ENCODE measurements at regions not wholly inside any gene's neighbourhood (a gene's known extent, or its start where the extent isn't known, plus 50 kb on each side); places are given as distances from the start of the nearest gene placed in this dataset.
"Not testable (repeated sequence)": the region's sequence is repeated elsewhere in the genome, so short reads cannot be mapped to it uniquely, and the experiment has no call there.

DNA sequence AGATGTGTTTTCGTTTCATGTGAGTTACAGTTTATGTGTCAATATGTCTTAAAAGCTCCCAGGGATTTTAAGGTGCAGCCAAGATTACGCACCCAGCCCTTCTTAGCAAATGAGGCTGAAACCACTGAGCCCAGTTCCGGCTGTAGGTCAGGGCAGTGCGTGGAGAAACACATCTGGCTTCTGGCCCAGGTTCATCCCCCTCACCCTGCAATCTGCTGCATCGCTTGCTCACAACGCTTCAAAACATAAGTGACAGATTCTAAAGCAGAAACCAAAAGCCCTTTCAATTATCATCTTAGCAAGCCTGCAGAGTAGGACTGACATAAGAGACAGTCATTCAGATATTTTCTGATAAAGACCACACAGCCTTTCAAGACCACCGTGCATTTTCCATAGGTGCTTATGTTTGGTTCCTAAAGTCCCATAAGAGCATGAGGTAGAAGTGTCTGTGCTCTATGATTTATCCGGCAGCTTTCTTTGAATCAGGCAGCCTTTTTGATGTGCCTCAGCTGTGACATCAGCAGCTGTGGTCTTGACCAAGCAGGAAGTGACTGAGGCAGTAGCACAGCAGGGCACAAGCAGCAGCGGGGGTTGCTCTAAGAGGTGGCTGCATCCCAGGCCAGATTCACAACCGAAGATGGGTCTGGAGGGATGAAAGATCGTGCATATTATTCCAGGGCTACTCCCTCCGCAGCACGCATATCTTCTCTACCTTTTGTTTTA lies 72.1 kb upstream of the LYZL2 start:
- TF ChIP-seq, protein P1, sequence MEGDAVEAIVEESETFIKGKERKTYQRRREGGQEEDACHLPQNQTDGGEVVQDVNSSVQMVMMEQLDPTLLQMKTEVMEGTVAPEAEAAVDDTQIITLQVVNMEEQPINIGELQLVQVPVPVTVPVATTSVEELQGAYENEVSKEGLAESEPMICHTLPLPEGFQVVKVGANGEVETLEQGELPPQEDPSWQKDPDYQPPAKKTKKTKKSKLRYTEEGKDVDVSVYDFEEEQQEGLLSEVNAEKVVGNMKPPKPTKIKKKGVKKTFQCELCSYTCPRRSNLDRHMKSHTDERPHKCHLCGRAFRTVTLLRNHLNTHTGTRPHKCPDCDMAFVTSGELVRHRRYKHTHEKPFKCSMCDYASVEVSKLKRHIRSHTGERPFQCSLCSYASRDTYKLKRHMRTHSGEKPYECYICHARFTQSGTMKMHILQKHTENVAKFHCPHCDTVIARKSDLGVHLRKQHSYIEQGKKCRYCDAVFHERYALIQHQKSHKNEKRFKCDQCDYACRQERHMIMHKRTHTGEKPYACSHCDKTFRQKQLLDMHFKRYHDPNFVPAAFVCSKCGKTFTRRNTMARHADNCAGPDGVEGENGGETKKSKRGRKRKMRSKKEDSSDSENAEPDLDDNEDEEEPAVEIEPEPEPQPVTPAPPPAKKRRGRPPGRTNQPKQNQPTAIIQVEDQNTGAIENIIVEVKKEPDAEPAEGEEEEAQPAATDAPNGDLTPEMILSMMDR (conservative IDR thresholded peaks at IDR 0.05; ENCODE audit: low read depth), result no peak
- CTCF ChIA-PET, result no interaction called here
- no peak overlapping the region for H3K27ac ChIP-seq
- POLR2A ChIA-PET (ENCODE audit: low non-redundant PET), result no interaction called here
- no peak for DNase-seq (ENCODE audit: low spot score)

DNA sequence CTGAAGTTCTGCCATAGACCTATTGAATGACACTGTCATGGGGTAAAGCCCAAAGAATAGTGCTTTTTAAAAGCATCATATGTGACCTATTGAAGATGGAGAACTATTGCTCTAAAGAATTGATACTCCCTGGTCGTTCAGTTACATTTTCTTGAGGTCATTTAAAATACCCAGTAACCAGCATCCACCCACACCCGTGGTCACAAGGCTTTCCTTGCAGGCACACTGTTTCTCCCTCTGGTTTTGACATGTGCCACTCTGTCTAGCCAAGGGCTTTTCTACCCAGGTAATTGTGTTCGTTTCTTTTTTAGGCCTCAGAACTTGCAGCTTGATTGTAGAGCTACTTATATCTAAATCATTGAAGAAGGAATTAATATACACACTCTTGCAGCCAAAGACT lies 68.3 kb upstream of the LYZL2 start:
- ChIA-PET CTCF (no interaction called here), POLR2A (ENCODE audit: low non-redundant PET) (no interaction called here)
- no peak for DNase-seq (ENCODE audit: low spot score)
- TF ChIP-seq, protein P1 (conservative IDR thresholded peaks at IDR 0.05; ENCODE audit: low read depth), result no peak
- no peak overlapping the region for H3K27ac ChIP-seq

DNA sequence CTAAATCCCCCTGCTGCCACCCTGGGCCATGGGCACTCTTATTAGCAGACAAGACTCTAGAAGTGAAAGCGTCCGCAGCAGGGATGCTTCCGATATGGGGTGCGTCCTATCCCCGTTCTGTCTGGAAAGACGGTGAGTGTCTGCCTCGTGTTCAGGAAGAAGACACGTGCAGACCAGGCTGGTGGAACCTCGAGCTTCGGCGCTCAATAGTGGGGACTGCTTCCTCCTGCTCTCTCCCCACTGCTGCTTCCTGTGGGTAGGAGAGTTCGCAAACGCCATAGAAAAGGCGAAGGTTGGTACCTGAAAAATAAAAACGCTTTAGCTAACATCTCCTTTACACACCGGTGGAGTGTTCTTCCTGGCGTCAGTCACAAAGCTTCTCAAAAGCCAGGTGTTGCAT lies 67.7 kb upstream of the LYZL2 start:
- not testable (repeated sequence) for H3K27ac ChIP-seq

GRCh38 chr10:30696416-30697185 lies 67.0 kb upstream of the LYZL2 start:
- CTCF ChIA-PET, result interaction anchor here (0.5 to 1.2 kb wide), 3 partner anchors 9 to 811 kb away, joined by 3 read pairs; no protein-coding TSS in a partner anchor
- DNase-seq (ENCODE audit: low spot score); H3K27ac ChIP-seq; POLR2A ChIA-PET (ENCODE audit: low non-redundant PET): not testable (repeated sequence)

More for the DNA sequence above, 67.7 kb upstream of the LYZL2 start:
- POLR2A ChIA-PET (ENCODE audit: low non-redundant PET); DNase-seq (ENCODE audit: low spot score): not testable (repeated sequence)
- CTCF ChIA-PET, result interaction anchor here (1.2 kb wide), 1 partner anchor 10 kb away, joined by 3 read pairs; no protein-coding TSS in a partner anchor

DNA sequence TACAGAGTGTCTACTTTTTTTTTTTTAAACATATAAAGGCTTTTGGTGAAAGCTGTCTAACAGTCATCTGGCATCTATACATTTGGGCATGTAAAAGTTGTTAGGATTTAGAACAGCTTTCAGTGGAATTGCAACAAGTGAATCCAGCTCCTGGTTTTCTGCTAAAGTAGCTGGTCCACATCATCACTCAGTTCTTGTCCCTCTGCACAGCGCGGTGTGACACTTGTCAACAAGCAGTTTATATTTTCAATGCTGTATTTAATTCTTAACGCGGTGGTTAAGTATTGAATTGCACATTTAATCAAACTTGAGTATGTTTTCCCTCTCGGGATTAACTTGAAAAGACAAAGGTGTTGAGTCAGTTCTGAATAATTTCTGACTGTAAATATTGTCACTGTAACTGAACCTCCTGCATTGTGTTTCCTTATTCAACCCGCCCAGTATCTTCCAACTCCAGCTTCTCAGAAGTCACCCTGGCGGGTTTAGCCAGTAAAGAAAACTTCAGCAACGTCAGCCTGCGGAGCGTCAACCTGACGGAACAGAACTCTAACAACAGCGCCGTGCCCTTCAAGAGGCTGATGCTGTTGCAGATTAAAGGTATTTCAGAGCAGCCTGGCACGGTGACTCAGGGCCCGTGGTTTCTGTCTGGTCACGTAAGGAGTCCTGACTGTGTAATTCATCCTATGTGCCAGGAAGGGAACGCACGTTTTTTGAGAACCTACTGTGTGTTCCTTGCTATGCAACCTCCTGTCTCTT lies 66.1 kb upstream of the LYZL2 start:
- H3K27ac ChIP-seq; POLR2A ChIA-PET (ENCODE audit: low non-redundant PET): not testable (repeated sequence)
- peak; percentile 47 for DNase-seq (ENCODE audit: low spot score)
- CTCF ChIA-PET, result interaction anchor here (0.9 to 1.2 kb wide), 2 partner anchors 8 to 31 kb away, joined by 3 read pairs; no protein-coding TSS in a partner anchor

- TF ChIP-seq, protein P1 (conservative IDR thresholded peaks at IDR 0.05; ENCODE audit: low read depth), result no peak
- DNase-seq (ENCODE audit: low spot score), result no peak
- ChIA-PET POLR2A (ENCODE audit: low non-redundant PET) (no interaction called here), CTCF (interaction anchor here (0.7 kb wide), 1 partner anchor 306 kb away, joined by 4 read pairs; no protein-coding TSS in a partner anchor)
- no peak overlapping the region for H3K27ac ChIP-seq
Observed at GRCh38 chr10:30694518-30695228, 65.1 kb upstream of the LYZL2 start.

DNA sequence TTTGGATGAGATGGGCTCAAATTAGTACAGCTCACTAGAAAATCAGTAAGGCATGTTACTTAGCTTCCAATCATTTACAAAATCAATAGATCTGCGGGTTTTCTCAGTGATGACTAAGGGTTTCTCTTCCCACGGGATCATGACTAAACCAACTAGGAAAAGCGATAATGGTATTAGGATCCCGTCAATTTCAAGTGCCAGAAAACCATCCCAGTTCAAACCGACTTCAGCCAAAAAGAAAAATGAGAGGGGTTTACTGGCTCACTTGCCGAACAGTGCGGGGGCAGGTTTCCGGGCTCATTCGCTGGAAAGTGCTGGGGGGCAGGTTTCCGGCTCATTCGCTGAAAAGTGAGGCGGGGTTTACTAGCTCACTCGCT lies 62.1 kb upstream of the LYZL2 start:
- no peak for DNase-seq (ENCODE audit: low spot score)

DNA sequence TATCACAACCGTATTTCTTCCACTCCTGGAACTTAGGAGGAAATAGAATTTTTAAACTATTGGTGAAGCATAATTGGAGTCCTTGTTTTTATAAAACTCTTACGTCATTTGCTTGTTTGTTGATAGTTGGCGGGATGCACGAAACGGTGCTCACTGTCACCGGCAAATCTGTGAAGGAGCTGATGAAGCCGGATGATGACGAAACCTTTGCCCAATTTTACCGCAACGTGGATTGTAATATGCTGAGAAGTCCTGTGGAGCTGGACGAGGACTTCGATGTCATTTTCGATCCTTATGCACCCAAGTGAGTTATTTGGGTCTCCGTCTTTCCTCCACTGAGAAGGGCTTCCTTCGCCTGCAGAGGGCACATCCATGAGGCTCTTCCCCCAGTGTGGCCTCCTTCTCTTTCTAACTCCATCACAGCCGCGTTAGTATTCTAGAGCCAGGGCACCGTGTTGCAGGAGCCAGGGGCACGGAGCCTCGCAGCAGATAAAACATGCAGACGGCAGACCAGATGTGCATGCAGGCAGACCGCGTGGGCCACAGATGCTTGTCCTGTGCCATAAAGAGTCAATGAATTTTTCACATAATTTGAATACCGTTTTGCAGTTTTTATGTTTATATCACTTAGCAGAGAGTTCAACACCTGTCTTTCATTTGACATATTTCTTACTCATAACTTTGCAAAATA lies 61.5 kb upstream of the LYZL2 start:
- DNase-seq (ENCODE audit: low spot score); H3K27ac ChIP-seq; POLR2A ChIA-PET (ENCODE audit: low non-redundant PET): not testable (repeated sequence)
- CTCF ChIA-PET, result interaction anchor here (0.6 to 0.8 kb wide), 2 partner anchors 12 to 21 kb away, joined by 4 to 5 read pairs; no protein-coding TSS in a partner anchor

More for the DNA sequence above, 62.1 kb upstream of the LYZL2 start:
- H3K27ac ChIP-seq, result no peak overlapping the region
- CTCF ChIA-PET, result interaction anchor here (0.6 to 0.8 kb wide), 2 partner anchors 11 to 21 kb away, joined by 4 to 5 read pairs; no protein-coding TSS in a partner anchor
- POLR2A ChIA-PET (ENCODE audit: low non-redundant PET), result no interaction called here
- TF ChIP-seq, protein P1 (conservative IDR thresholded peaks at IDR 0.05; ENCODE audit: low read depth), result no peak

All from RWPE1 (cell line).